ENCODE measurements at regions not wholly inside any gene's neighbourhood (a gene's known extent, or its start where the extent isn't known, plus 50 kb on each side); places are given as distances from the start of the nearest gene placed in this dataset.

- Histone ChIP-seq H3K36me3 (ENCODE audit: low read depth) (no peaks in the 10 kb centered on the region), H3K4me1 (ENCODE audit: insufficient read depth, poor library complexity, severe bottlenecking) (no peaks in the 10 kb centered on the region), H3K9me3 (ENCODE audit: severe bottlenecking) (no peaks in the 10 kb centered on the region), H3K4me3 (ENCODE audit: severe bottlenecking) (no peak overlapping the region), H3K27ac (ENCODE audit: poor library complexity, severe bottlenecking) (no peak overlapping the region), H3K27me3 (ENCODE audit: insufficient read depth, poor library complexity, severe bottlenecking) (no peaks in the 10 kb centered on the region)
- no peak for TF ChIP-seq CTCF (IDR thresholded peaks at IDR 0.05; ENCODE audit: poor library complexity, severe bottlenecking)
- DNase-seq (ENCODE audit: low spot score) (no peak), ATAC-seq (ENCODE audit: low read depth) (no peak)
Observed at GRCh38 chr10:83167081-83167480, 972.2 kb upstream of the GHITM start.

- ATAC-seq (ENCODE audit: low read depth) = no peak
- Histone ChIP-seq H3K27me3 (ENCODE audit: insufficient read depth, poor library complexity, severe bottlenecking) (no peaks in the 10 kb centered on the region), H3K9me3 (ENCODE audit: severe bottlenecking) (peaks cover 3% of the 10 kb centered on the region), H3K4me3 (ENCODE audit: severe bottlenecking) (no peak overlapping the region), H3K36me3 (ENCODE audit: low read depth) (no peaks in the 10 kb centered on the region), H3K27ac (ENCODE audit: poor library complexity, severe bottlenecking) (no peak overlapping the region), H3K4me1 (ENCODE audit: insufficient read depth, poor library complexity, severe bottlenecking) (no peaks in the 10 kb centered on the region)
- DNase-seq (ENCODE audit: low spot score) = no peak
- TF ChIP-seq CTCF (IDR thresholded peaks at IDR 0.05; ENCODE audit: poor library complexity, severe bottlenecking) = no peak
Observed at GRCh38 chr10:83176901-83177300, 962.4 kb upstream of the GHITM start.

GRCh38 chr10:83178526-83178925, 960.8 kb upstream of the GHITM start:
- Histone ChIP-seq H3K36me3 (ENCODE audit: low read depth) (no peaks in the 10 kb centered on the region), H3K27ac (ENCODE audit: poor library complexity, severe bottlenecking) (no peak overlapping the region), H3K4me3 (ENCODE audit: severe bottlenecking) (no peak overlapping the region), H3K4me1 (ENCODE audit: insufficient read depth, poor library complexity, severe bottlenecking) (no peaks in the 10 kb centered on the region), H3K9me3 (ENCODE audit: severe bottlenecking) (no peaks in the 10 kb centered on the region), H3K27me3 (ENCODE audit: insufficient read depth, poor library complexity, severe bottlenecking) (no peaks in the 10 kb centered on the region)
- ATAC-seq (ENCODE audit: low read depth) (no peak), DNase-seq (ENCODE audit: low spot score) (no peak)
- no peak for TF ChIP-seq CTCF (IDR thresholded peaks at IDR 0.05; ENCODE audit: poor library complexity, severe bottlenecking)

GRCh38 chr10:83179371-83179770, 959.9 kb upstream of the GHITM start:
- no peak for ATAC-seq (ENCODE audit: low read depth)
- Histone ChIP-seq H3K36me3 (ENCODE audit: low read depth) (no peaks in the 10 kb centered on the region), H3K9me3 (ENCODE audit: severe bottlenecking) (no peaks in the 10 kb centered on the region), H3K4me1 (ENCODE audit: insufficient read depth, poor library complexity, severe bottlenecking) (no peaks in the 10 kb centered on the region), H3K4me3 (ENCODE audit: severe bottlenecking) (no peak overlapping the region), H3K27me3 (ENCODE audit: insufficient read depth, poor library complexity, severe bottlenecking) (no peaks in the 10 kb centered on the region), H3K27ac (ENCODE audit: poor library complexity, severe bottlenecking) (no peak overlapping the region)
- TF ChIP-seq CTCF (IDR thresholded peaks at IDR 0.05; ENCODE audit: poor library complexity, severe bottlenecking) = no peak
- DNase-seq (ENCODE audit: low spot score) = no peak

- no peak for DNase-seq (ENCODE audit: low spot score)
- no peak for TF ChIP-seq CTCF (IDR thresholded peaks at IDR 0.05; ENCODE audit: poor library complexity, severe bottlenecking)
- Histone ChIP-seq H3K4me1 (ENCODE audit: insufficient read depth, poor library complexity, severe bottlenecking) (no peaks in the 10 kb centered on the region), H3K27ac (ENCODE audit: poor library complexity, severe bottlenecking) (no peak overlapping the region), H3K4me3 (ENCODE audit: severe bottlenecking) (no peak overlapping the region), H3K9me3 (ENCODE audit: severe bottlenecking) (no peaks in the 10 kb centered on the region), H3K27me3 (ENCODE audit: insufficient read depth, poor library complexity, severe bottlenecking) (no peaks in the 10 kb centered on the region), H3K36me3 (ENCODE audit: low read depth) (no peaks in the 10 kb centered on the region)
- no peak for ATAC-seq (ENCODE audit: low read depth)
Observed at GRCh38 chr10:83182076-83182475, 957.2 kb upstream of the GHITM start.

Measured in RWPE2 (cell line).